ENCODE measurements at regions not wholly inside any gene's neighbourhood (a gene's known extent, or its start where the extent isn't known, plus 50 kb on each side); places are given as distances from the start of the nearest gene placed in this dataset.
A peak's percentile ranks its signal among the peaks of the same experiment; 100 is the strongest.

- no peaks in the 10 kb centered on the region for H3K9me3 ChIP-seq
- no peaks in the 10 kb centered on the region for H3K36me3 ChIP-seq (replicated peaks)
- in situ Hi-C loops (cut with MboI; ENCODE audit: low sequenced_read_pairs) = no loop called here
- H3K4me1 ChIP-seq = no peaks in the 10 kb centered on the region
- H3K4me3 ChIP-seq = no peak overlapping the region
- no peak for DNase-seq (ENCODE audit: low spot score in 2 of 2)
- H3K27me3 ChIP-seq (ENCODE audit: low read depth) = no peaks in the 10 kb centered on the region
Observed at GRCh38 chr13:80755910-80756309, 415.0 kb upstream of the SPRY2 start.

- Histone ChIP-seq H3K4me1 (no peaks in the 10 kb centered on the region), H3K4me3 (no peak overlapping the region), H3K9me3 (no peaks in the 10 kb centered on the region), H3K27me3 (ENCODE audit: low read depth) (no peaks in the 10 kb centered on the region), H3K36me3 (replicated peaks) (no peaks in the 10 kb centered on the region)
- DNase-seq (ENCODE audit: low spot score in 2 of 2) = no peak
- in situ Hi-C loops (cut with MboI; ENCODE audit: low sequenced_read_pairs) = no loop called here
Observed at GRCh38 chr13:80754441-80754840, 413.5 kb upstream of the SPRY2 start.

- in situ Hi-C loops (cut with MboI; ENCODE audit: low sequenced_read_pairs) = no loop called here
Observed at GRCh38 chr13:80753866-80754265, 412.9 kb upstream of the SPRY2 start.

GRCh38 chr13:80751854-80752253 lies 410.9 kb upstream of the SPRY2 start:
- H3K36me3 ChIP-seq (replicated peaks) = no peaks in the 10 kb centered on the region
- H3K9me3 ChIP-seq = no peaks in the 10 kb centered on the region
- DNase-seq (ENCODE audit: low spot score in 2 of 2) = no peak
- no peaks in the 10 kb centered on the region for H3K4me1 ChIP-seq
- H3K27me3 ChIP-seq (ENCODE audit: low read depth) = no peaks in the 10 kb centered on the region
- H3K4me3 ChIP-seq = no peak overlapping the region
- in situ Hi-C loops (cut with MboI; ENCODE audit: low sequenced_read_pairs) = no loop called here

More at GRCh38 chr13:80753866-80754265, 412.9 kb upstream of the SPRY2 start:
- H3K4me3 ChIP-seq = no peak overlapping the region
- DNase-seq (ENCODE audit: low spot score in 2 of 2) = no peak
- H3K27me3 ChIP-seq (ENCODE audit: low read depth) = no peaks in the 10 kb centered on the region
- H3K4me1 ChIP-seq = no peaks in the 10 kb centered on the region
- no peaks in the 10 kb centered on the region for H3K36me3 ChIP-seq (replicated peaks)
- H3K9me3 ChIP-seq = no peaks in the 10 kb centered on the region

- H3K4me3 ChIP-seq = no peak overlapping the region
- no peaks in the 10 kb centered on the region for H3K9me3 ChIP-seq
- in situ Hi-C loops (cut with MboI; ENCODE audit: low sequenced_read_pairs) = no loop called here
- no peak for DNase-seq (ENCODE audit: low spot score in 2 of 2)
- H3K27me3 ChIP-seq (ENCODE audit: low read depth) = no peaks in the 10 kb centered on the region
- H3K4me1 ChIP-seq = no peaks in the 10 kb centered on the region
- no peaks in the 10 kb centered on the region for H3K36me3 ChIP-seq (replicated peaks)
Observed at GRCh38 chr13:80744147-80744914, 403.4 kb upstream of the SPRY2 start.

- no peak for DNase-seq (ENCODE audit: low spot score in 2 of 2)
- no peak overlapping the region for H3K4me3 ChIP-seq
- in situ Hi-C loops (cut with MboI; ENCODE audit: low sequenced_read_pairs) = no loop called here
Observed at GRCh38 chr13:80742033-80742432, 401.1 kb upstream of the SPRY2 start.

GRCh38 chr13:80740071-80740470 lies 399.1 kb upstream of the SPRY2 start:
- Histone ChIP-seq H3K4me3 (no peak overlapping the region), H3K9me3 (no peaks in the 10 kb centered on the region), H3K27me3 (ENCODE audit: low read depth) (0 out of 2 replicates have a peak, but pooled peaks cover 2% of the 10 kb centered on the region), H3K36me3 (replicated peaks) (no peaks in the 10 kb centered on the region), H3K4me1 (no peaks in the 10 kb centered on the region)
- in situ Hi-C loops (cut with MboI; ENCODE audit: low sequenced_read_pairs) = no loop called here
- DNase-seq (ENCODE audit: low spot score in 2 of 2) = peak in 1 of 2 experiments; percentile 19

More at GRCh38 chr13:80742033-80742432, 401.1 kb upstream of the SPRY2 start:
- Histone ChIP-seq H3K27me3 (ENCODE audit: low read depth) (0 out of 2 replicates have a peak, but pooled peaks cover 2% of the 10 kb centered on the region), H3K36me3 (replicated peaks) (no peaks in the 10 kb centered on the region), H3K4me1 (no peaks in the 10 kb centered on the region), H3K9me3 (no peaks in the 10 kb centered on the region)

GRCh38 chr13:80737513-80737912 lies 396.6 kb upstream of the SPRY2 start:
- no peaks in the 10 kb centered on the region for H3K9me3 ChIP-seq
- DNase-seq (ENCODE audit: low spot score in 2 of 2) = no peak
- H3K4me3 ChIP-seq = no peak overlapping the region
- H3K4me1 ChIP-seq = no peaks in the 10 kb centered on the region
- in situ Hi-C loops (cut with MboI; ENCODE audit: low sequenced_read_pairs) = no loop called here
- H3K27me3 ChIP-seq (ENCODE audit: low read depth) = 0 out of 2 replicates have a peak, but pooled peaks cover 2% of the 10 kb centered on the region
- no peaks in the 10 kb centered on the region for H3K36me3 ChIP-seq (replicated peaks)

- DNase-seq (ENCODE audit: low spot score in 2 of 2) = no peak
- no peak overlapping the region for H3K4me3 ChIP-seq
- no peaks in the 10 kb centered on the region for H3K27me3 ChIP-seq (ENCODE audit: low read depth)
- H3K36me3 ChIP-seq (replicated peaks) = no peaks in the 10 kb centered on the region
- no peaks in the 10 kb centered on the region for H3K9me3 ChIP-seq
- no peaks in the 10 kb centered on the region for H3K4me1 ChIP-seq
- in situ Hi-C loops (cut with MboI; ENCODE audit: low sequenced_read_pairs) = no loop called here
Observed at GRCh38 chr13:80727321-80727975, 386.5 kb upstream of the SPRY2 start.

GRCh38 chr13:80726868-80727267 lies 385.9 kb upstream of the SPRY2 start:
- Histone ChIP-seq H3K36me3 (replicated peaks) (no peaks in the 10 kb centered on the region), H3K9me3 (no peaks in the 10 kb centered on the region), H3K4me1 (no peaks in the 10 kb centered on the region), H3K27me3 (ENCODE audit: low read depth) (no peaks in the 10 kb centered on the region), H3K4me3 (no peak overlapping the region)
- DNase-seq (ENCODE audit: low spot score in 2 of 2) = no peak
- in situ Hi-C loops (cut with MboI; ENCODE audit: low sequenced_read_pairs) = no loop called here

- no peaks in the 10 kb centered on the region for H3K4me1 ChIP-seq
- H3K4me3 ChIP-seq = no peak overlapping the region
- no peaks in the 10 kb centered on the region for H3K36me3 ChIP-seq (replicated peaks)
- in situ Hi-C loops (cut with MboI; ENCODE audit: low sequenced_read_pairs) = no loop called here
- DNase-seq (ENCODE audit: low spot score in 2 of 2) = no peak
- H3K27me3 ChIP-seq (ENCODE audit: low read depth) = no peaks in the 10 kb centered on the region
- H3K9me3 ChIP-seq = no peaks in the 10 kb centered on the region
Observed at GRCh38 chr13:80721689-80722088, 380.8 kb upstream of the SPRY2 start.

GRCh38 chr13:80718970-80719369 lies 378.0 kb upstream of the SPRY2 start:
- DNase-seq (ENCODE audit: low spot score in 2 of 2) = no peak
- in situ Hi-C loops (cut with MboI; ENCODE audit: low sequenced_read_pairs) = no loop called here
- Histone ChIP-seq H3K36me3 (replicated peaks) (no peaks in the 10 kb centered on the region), H3K4me3 (no peak overlapping the region), H3K9me3 (no peaks in the 10 kb centered on the region), H3K4me1 (no peaks in the 10 kb centered on the region), H3K27me3 (ENCODE audit: low read depth) (no peaks in the 10 kb centered on the region)

GRCh38 chr13:80717776-80718175 lies 376.9 kb upstream of the SPRY2 start:
- Histone ChIP-seq H3K36me3 (replicated peaks) (no peaks in the 10 kb centered on the region), H3K4me1 (no peaks in the 10 kb centered on the region), H3K27me3 (ENCODE audit: low read depth) (no peaks in the 10 kb centered on the region), H3K4me3 (no peak overlapping the region), H3K9me3 (no peaks in the 10 kb centered on the region)
- in situ Hi-C loops (cut with MboI; ENCODE audit: low sequenced_read_pairs) = no loop called here
- DNase-seq (ENCODE audit: low spot score in 2 of 2) = no peak

- DNase-seq (ENCODE audit: low spot score in 2 of 2) = no peak
- in situ Hi-C loops (cut with MboI; ENCODE audit: low sequenced_read_pairs) = no loop called here
- Histone ChIP-seq H3K9me3 (no peaks in the 10 kb centered on the region), H3K4me3 (no peak overlapping the region), H3K36me3 (replicated peaks) (no peaks in the 10 kb centered on the region), H3K4me1 (no peaks in the 10 kb centered on the region), H3K27me3 (ENCODE audit: low read depth) (no peaks in the 10 kb centered on the region)
Observed at GRCh38 chr13:80716610-80717081, 375.7 kb upstream of the SPRY2 start.

Measured in HAP-1 (cell line).